BJ (cell line): ENCODE measurements at regions not wholly inside any gene's neighbourhood (a gene's known extent, or its start where the extent isn't known, plus 50 kb on each side); places are given as distances from the start of the nearest gene placed in this dataset.

Experiments used
- CTCF ChIA-PET: fragments of 350-600 bp; formaldehyde crosslinking; extraction: SDS; loops from one replicate; lab custom pipeline; 2021; ENCODE audit warnings: antibody characterized with exemption, inconsistent platforms; lab: Yijun Ruan, JAX
- POLR2A ChIA-PET: fragments of 300-600 bp; sonication (Branson Sonifier 250); formaldehyde crosslinking; extraction: SDS; loops from one replicate; lab custom pipeline; 2021; ENCODE audit warnings: antibody characterized with exemption; lab: Charles Lee
- DNase-seq: peaks from one replicate; pipeline ENCODE4 v3.0.0-alpha.2; 2011; ENCODE audit warnings: low read depth
- H3K27me3 ChIP-seq: 2 replicates; pipeline ENCODE4 v1.6.0; 2011; ENCODE audit warnings: low read length; ENCODE audit not compliant: control insufficient read depth, insufficient read depth
- H3K36me3 ChIP-seq: 2 replicates; pipeline ENCODE4 v1.5.1; 2011; ENCODE audit warnings: low read length; ENCODE audit not compliant: control insufficient read depth, insufficient read depth
- H3K4me3 ChIP-seq: 2 replicates; pipeline ENCODE4 v1.5.1; 2011; ENCODE audit warnings: low read depth, mild to moderate bottlenecking, control low read depth, low read length
- TF ChIP-seq, protein P1 (sequence below): IDR thresholded peaks from 2 replicates; pipeline ENCODE4 v1.5.1; 2011; ENCODE audit warnings: low read depth, mild to moderate bottlenecking, control low read depth, inconsistent platforms, low read length, moderate library complexity; ENCODE audit not compliant: insufficient read depth

DNA sequence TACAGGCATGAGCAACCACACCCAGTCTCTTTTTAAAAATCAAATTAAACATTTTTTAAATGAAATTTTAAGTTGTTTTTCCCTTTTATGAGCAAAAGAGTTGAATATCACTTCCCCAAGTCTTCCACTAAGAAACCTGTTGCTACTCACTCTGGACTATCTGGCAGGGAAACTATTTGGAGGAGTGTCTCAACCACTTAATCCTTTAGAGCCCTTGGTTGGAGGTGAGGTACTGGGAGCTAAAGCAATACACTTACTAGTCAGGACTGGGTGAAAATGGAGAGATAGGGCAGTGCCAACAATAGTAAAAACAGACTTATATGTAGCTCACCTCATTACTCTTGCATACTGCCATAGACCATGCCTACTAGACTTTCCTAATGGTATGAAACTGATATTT, 135.5 kb downstream of the RND3 start:
- TF ChIP-seq, protein P1, sequence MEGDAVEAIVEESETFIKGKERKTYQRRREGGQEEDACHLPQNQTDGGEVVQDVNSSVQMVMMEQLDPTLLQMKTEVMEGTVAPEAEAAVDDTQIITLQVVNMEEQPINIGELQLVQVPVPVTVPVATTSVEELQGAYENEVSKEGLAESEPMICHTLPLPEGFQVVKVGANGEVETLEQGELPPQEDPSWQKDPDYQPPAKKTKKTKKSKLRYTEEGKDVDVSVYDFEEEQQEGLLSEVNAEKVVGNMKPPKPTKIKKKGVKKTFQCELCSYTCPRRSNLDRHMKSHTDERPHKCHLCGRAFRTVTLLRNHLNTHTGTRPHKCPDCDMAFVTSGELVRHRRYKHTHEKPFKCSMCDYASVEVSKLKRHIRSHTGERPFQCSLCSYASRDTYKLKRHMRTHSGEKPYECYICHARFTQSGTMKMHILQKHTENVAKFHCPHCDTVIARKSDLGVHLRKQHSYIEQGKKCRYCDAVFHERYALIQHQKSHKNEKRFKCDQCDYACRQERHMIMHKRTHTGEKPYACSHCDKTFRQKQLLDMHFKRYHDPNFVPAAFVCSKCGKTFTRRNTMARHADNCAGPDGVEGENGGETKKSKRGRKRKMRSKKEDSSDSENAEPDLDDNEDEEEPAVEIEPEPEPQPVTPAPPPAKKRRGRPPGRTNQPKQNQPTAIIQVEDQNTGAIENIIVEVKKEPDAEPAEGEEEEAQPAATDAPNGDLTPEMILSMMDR, result no peak
- DNase-seq, result no peak
- ChIA-PET POLR2A (no interaction called here), CTCF (no interaction called here)
- H3K27me3 ChIP-seq, result no peaks in the 10 kb centered on the region
- H3K36me3 ChIP-seq, result no peaks in the 10 kb centered on the region
- no peak overlapping the region for H3K4me3 ChIP-seq

GRCh38 chr2:150350500-150350899, 137.0 kb downstream of the RND3 start:
- Histone ChIP-seq H3K36me3 (no peaks in the 10 kb centered on the region), H3K4me3 (no peak overlapping the region), H3K27me3 (no peaks in the 10 kb centered on the region)
- CTCF ChIA-PET, result no interaction called here
- POLR2A ChIA-PET, result no interaction called here
- no peak for DNase-seq
- TF ChIP-seq, protein P1, result no peak

GRCh38 chr2:150346806-150347205, 140.7 kb downstream of the RND3 start:
- TF ChIP-seq, protein P1, result no peak
- DNase-seq, result no peak
- Histone ChIP-seq H3K4me3 (no peak overlapping the region), H3K36me3 (no peaks in the 10 kb centered on the region), H3K27me3 (no peaks in the 10 kb centered on the region)
- ChIA-PET POLR2A (no interaction called here), CTCF (no interaction called here)

DNA sequence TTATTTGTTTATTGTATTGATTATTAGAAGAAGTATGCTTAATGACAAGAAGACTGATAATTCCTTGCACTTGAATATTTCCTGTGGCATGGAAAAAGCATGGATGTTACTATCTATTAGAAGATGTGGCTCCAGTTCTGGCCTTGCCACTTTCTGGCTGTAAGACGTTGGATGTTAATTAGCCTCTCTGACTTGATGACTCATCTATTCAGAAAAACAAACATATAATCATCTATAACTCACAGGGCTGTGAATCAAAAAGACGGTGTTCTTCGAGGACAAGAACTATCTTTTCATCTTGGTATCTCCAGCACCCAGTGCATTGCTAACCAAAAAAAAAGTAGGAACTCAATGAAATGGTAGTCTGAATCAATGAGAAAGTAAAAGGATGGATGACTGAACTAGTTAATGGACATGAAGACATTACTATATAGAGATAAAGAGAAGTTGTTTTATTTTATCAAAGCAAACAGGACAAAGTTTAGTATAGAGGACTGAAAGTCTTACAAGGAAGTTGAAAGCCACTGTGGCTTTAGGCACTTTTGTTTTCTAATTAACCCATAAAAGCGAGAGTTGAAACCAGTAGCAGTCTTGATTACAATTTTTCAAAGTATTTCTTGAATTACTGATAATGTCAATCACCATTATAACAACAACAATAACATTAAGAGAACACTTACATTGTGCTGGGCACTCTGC, 145.3 kb downstream of the RND3 start:
- Histone ChIP-seq H3K27me3 (no peaks in the 10 kb centered on the region), H3K4me3 (no peak overlapping the region), H3K36me3 (no peaks in the 10 kb centered on the region)
- POLR2A ChIA-PET, result no interaction called here
- CTCF ChIA-PET, result no interaction called here
- TF ChIP-seq, protein P1, result no peak
- no peak for DNase-seq

- DNase-seq, result no peak
- ChIA-PET CTCF (no interaction called here), POLR2A (no interaction called here)
- H3K36me3 ChIP-seq, result no peaks in the 10 kb centered on the region
- no peak overlapping the region for H3K4me3 ChIP-seq
- TF ChIP-seq, protein P1, result no peak
- no peaks in the 10 kb centered on the region for H3K27me3 ChIP-seq
Observed at GRCh38 chr2:150339951-150340350, 147.5 kb downstream of the RND3 start.
